22Rv1 (cell line): ENCODE measurements at regions not wholly inside any gene's neighbourhood (a gene's known extent, or its start where the extent isn't known, plus 50 kb on each side); places are given as distances from the start of the nearest gene placed in this dataset.
"Not testable (repeated sequence)": the region's sequence is repeated elsewhere in the genome, so short reads cannot be mapped to it uniquely, and the experiment has no call there.

Experiments
- H3K27ac ChIP-seq: fragments of 450-650 bp; 2 replicates; pipeline ENCODE4 v1.5.1; 2017
- ZFX ChIP-seq: fragments of 450-650 bp; IDR thresholded peaks from 2 replicates; pipeline ENCODE4 v1.6.1; 2017; ENCODE audit warnings: antibody characterized with exemption, borderline replicate concordance
- TF ChIP-seq, protein P1 (sequence below): fragments of 450-650 bp; IDR thresholded peaks from 2 replicates; pipeline ENCODE4 v1.5.1; 2017; ENCODE audit warnings: mild to moderate bottlenecking

DNA sequence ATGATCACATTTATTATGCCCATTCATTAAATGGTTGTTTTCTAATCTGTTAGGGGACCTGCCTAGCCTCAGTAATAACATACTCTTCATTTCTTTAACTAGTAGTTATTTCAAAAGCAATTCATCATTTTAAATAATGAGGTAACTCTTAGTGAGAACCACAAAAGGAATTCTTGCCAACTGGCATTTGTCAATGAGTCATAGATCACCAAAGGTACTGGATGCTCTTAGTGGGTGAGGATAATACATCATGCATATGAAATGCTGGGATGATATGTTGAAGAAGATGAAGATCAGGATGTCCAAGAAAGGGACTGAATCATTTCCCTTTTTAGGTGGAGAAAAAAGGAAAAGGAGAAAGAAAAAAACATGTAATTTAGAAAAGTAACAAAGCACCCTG, 826.2 kb upstream of the DDX18 start:
- no peak for TF ChIP-seq ZFX
- TF ChIP-seq, protein P1, sequence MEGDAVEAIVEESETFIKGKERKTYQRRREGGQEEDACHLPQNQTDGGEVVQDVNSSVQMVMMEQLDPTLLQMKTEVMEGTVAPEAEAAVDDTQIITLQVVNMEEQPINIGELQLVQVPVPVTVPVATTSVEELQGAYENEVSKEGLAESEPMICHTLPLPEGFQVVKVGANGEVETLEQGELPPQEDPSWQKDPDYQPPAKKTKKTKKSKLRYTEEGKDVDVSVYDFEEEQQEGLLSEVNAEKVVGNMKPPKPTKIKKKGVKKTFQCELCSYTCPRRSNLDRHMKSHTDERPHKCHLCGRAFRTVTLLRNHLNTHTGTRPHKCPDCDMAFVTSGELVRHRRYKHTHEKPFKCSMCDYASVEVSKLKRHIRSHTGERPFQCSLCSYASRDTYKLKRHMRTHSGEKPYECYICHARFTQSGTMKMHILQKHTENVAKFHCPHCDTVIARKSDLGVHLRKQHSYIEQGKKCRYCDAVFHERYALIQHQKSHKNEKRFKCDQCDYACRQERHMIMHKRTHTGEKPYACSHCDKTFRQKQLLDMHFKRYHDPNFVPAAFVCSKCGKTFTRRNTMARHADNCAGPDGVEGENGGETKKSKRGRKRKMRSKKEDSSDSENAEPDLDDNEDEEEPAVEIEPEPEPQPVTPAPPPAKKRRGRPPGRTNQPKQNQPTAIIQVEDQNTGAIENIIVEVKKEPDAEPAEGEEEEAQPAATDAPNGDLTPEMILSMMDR, result no peak
- H3K27ac ChIP-seq, result no peak overlapping the region

DNA sequence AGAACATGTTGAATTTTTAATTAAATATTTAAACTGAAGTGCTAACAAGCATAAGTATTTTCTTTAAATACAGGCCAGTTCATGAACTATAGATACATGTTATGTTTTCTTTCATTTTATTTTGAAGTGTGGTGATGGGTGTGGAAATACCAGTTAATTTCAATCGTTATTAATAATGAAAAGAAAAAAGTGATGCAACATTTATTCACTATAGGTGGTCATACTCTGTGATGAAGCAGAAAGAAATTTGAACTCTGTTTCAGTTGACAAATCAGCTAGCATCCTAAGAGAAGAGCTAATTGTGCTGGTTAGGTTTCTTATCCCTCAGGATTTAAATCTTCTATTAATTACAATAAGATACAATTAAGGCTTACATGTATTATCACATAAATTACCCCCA, 795.1 kb upstream of the DDX18 start:
- TF ChIP-seq, protein P1, result no peak
- no peak overlapping the region for H3K27ac ChIP-seq

DNA sequence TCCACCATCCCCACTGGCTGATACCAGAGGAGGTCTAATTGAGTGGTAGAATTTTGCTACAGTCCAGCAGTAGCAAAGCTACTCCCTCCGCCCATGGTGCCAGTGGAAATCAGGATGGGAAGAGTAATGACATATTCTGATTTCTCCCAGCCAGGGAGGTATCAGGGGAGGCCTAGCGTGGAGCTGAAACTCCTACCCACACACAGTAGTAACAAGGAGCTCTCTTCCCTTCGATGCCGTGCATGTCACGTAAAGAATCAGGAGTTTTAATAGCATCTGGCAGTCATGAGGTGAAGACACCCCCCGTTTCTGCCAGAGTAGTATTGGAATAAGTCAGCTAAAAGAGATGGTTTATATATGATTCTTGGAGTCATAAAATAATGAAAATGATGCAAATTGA, 786.8 kb upstream of the DDX18 start:
- H3K27ac ChIP-seq, result no peak overlapping the region
- TF ChIP-seq, protein P1, result no peak
- no peak for TF ChIP-seq ZFX

DNA sequence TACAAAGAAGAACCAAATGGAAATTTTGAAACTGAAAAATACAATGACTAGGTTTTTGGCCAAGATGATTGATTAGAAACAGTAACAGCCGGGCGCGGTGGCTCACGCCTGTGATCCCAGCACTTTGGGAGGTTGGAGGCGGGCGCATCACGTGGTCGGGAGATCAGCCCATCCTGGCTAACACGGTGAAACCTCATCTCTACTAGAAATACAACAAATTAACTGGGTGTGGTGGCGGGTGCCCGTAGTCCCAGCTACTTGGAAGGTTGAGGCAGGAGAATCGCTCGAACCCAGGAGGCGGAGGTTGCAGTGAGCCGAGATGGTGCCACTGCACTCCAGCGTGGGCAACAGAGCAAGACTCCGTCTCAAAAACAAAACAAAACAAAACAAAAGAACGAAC, 785.8 kb upstream of the DDX18 start:
- H3K27ac ChIP-seq, result not testable (repeated sequence)

DNA sequence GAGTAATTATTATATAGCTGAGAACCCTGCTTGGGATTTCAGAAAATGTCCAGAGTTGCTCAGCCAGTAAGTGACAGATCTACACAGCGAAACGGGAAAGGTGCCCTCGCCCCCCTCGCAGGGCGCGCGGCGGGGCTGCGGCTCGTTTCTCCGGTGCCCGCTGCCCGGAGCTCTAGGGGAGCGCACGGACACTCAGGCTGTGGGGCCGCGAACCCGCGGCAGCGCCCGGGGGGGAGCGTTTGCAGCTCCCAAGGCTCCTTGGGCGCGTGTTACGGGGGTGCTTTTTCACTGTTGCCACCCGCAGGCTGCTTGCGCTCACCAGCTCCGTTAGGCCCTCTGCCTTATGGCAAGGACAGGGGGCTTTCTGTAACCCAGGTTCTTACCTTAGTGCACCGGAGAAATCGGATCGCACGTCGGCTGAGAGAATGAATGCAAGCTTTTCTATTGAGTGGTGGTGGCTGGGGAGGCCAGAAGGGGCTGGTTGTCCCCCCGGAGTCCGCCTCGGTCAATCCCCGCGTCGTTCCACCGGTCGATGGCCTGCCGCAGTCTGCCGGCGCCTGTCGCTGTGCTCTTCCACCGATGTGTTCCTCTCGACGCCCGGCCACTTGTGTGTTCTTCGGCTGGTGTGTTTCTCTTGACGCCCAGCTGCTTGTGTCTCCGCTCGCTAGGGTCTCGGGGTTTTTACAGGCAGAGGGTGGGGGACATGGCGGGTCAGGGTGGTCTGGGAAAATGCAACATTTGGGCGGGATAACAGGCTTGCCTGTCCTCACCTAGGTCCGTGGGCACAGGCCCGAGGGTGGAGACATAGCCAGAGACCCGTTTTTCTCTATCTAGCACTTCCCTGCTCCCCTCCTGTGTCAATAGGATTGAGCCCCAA, 758.8 kb upstream of the DDX18 start:
- TF ChIP-seq, protein P1, result no peak
- no peak for TF ChIP-seq ZFX

DNA sequence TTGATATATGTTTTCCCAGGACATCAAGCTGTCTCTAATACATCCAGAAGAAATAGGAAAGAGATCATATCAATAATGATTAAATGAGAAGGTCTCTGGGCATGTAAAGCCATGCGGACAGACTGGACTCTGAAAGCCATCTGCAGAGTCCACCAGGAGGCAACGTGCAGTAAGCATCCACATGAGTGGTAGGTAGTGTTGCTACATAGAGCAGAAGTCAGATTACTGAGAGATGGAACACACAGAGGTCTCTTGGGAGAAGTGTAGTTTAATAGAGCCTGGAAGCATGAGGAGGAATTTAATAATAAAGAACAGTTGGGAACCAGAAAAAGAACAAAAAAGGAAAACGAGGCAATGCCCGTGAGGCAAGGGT, 758.1 kb upstream of the DDX18 start:
- no peak for TF ChIP-seq ZFX
- TF ChIP-seq, protein P1, result no peak
- H3K27ac ChIP-seq, result no peak overlapping the region

More for the DNA sequence above, 758.8 kb upstream of the DDX18 start:
- no peak overlapping the region for H3K27ac ChIP-seq

DNA sequence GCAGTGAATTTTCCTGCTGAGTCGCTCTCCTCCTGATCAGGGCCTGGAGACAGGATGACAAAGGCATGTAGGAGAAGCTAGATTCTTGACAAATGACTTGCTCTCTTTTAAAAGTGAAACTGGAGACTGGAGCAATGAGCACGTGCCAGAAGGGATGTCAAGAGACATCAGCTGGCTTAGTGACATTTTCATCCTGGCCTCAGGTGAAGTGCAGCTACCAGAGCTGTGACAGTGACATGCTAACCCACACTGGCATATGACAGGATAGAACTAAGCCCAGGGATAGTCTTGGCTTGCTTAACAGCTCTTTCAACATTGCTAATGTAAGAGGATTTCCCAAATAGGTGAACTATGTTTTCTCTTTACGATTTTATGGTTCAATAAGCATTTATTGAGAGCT, 757.5 kb upstream of the DDX18 start:
- TF ChIP-seq, protein P1, result no peak
- TF ChIP-seq ZFX, result no peak
- H3K27ac ChIP-seq, result no peak overlapping the region

DNA sequence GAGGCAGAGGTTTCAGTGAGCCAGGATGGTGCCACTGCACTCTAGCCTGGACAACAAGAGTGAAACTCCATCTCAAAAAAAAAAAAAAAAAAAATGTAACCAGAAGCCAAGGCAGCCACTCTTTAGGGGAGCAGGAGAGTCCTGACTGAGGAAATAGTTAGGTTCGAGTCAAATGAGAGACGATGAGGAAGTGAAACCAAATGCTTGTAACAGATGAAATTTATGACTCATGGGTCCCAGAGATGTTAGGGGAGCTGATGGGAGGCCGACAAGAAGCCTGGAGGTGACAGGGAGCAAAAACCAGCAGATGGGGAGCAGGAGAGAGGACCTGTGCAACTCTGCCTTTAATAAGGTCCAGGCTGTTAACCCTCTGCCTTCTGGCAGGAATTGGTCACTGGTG, 756.1 kb upstream of the DDX18 start:
- H3K27ac ChIP-seq, result no peak overlapping the region
- TF ChIP-seq, protein P1, result no peak
